Activated effector memory CD4-positive, alpha-beta T cell treated with Interleukin-2 at 50 U/mL for 16 hours (primary cell): ENCODE measurements at regions not wholly inside any gene's neighbourhood (a gene's known extent, or its start where the extent isn't known, plus 50 kb on each side); places are given as distances from the start of the nearest gene placed in this dataset.
"Not testable (repeated sequence)": the region's sequence is repeated elsewhere in the genome, so short reads cannot be mapped to it uniquely, and the experiment has no call there.

Experiments
- DNase-seq: peaks from one replicate; pipeline ENCODE4 v3.0.0-alpha.2; 2020

DNA sequence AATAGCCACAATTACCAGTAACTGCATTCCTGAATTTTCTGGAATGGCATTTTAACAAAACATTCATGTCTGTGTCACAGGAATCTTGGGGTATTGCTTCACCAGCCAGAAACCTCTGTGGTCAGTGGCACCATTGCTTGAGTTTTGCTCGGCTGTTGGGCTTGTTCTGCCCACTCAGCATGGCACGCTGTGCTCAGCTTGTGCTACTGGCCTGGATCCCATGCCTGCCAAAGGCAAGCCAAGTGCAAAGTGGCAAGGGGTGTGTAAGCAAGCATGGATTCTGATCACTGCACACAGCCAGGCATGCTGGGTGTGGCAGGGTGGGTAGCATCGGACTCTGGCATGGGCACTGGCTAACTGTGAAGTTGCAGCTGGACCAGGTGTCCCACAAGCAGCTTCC is 1150.9 kb downstream of the MRPL39 start:
- DNase-seq, result no peak

DNA sequence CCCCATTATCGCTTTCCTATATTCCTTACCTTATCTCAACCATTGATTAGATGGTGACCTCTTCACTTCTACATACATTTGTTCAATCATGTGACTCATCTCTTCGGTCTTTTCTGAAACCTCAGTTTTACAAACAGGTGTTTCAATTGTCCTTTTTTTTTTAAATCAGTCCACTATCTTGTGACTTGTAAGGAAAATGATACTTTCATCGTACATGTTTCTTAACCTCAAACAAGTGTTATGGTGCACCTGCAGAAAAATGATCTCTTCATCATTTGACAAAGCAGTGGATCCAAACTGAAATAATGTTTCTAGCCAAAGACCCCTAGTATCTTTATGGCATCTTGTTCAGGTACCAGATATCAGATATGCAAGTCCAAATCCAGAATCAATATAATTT is 1157.2 kb downstream of the MRPL39 start:
- DNase-seq, result no peak

DNA sequence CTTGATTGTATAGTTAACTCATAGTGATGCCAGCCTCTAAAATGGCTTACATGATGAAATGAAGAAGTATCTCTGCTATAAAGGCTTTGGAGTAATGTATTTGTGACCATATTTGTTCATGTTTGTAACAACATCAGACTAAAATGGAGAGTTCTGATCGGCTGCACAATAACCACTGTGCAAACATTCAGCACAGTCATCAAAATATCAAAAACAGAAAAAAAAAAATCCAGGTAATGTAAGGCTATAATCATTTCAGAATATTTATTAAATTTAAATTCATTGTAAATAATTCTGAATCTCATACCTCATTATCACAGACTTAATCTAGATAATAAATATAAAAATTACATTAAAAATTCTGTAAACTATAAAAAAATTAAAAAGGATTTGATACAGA is 1161.8 kb downstream of the MRPL39 start:
- no peak for DNase-seq

DNA sequence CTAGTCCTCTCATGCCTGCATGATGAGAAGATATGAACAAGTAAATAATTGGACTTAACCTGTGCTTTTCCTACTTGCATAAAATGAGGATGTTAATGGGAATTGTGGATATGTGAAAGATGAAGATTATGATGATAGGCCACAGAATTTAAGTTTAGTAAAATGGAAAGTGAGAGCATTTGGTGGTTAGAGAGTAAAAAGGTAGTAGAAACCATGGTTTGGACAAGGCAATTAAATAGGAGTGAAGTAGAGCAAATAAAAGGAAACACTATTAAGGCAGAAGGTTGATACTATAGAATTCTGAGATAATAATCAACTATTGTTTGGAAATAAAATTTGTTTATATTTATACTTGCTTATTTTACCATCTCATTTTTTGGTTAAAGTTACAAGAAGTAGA is 1162.5 kb downstream of the MRPL39 start:
- no peak for DNase-seq

DNA sequence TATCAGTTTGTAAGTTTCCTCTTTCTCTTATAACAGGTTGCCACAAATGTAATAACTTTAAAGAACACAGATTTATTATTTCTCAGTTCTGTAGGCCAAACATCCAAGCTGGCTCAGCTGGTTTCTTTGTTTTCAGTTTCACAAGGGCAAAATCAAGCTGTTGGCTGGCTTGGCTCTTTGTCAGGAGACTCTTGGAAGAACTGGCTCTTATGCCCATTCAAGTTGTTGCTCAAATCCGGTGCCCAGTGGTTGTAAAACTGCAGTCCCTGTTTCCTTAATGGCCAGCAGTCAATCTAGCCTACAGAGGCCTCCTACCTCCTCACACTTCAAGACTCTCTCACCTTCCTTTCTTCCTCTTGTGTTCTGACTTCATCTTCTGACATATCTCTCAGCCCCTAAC is 1171.0 kb downstream of the MRPL39 start:
- no peak for DNase-seq

DNA sequence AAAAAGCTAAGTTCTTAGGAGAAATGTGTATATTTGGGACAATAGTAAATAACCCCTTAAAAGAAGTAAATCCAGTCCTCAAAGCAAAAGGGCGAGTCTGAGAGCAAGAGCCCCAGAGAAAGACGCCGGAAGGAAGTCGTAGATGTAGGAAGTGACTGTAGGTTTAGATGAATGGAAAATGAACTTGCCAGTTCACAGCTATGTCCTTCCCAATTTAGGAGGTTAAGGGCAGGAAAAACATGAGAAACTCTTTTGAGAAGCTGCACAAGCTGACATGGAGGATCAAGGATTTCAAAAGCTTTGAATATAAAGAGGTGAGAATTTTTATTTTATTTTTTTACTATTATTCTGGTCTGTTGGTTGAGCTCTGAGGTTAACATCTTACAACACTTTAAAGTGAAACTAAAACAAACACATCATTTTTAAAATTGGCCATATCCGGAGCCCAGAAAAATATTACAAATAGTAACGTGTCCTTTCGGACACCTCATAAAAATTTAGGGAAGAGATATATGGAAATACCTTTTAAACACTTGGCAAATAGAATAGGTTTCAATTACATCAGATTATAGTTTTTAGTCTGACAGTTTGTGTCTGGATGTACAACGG is 1178.6 kb downstream of the MRPL39 start:
- DNase-seq, result no peak

DNA sequence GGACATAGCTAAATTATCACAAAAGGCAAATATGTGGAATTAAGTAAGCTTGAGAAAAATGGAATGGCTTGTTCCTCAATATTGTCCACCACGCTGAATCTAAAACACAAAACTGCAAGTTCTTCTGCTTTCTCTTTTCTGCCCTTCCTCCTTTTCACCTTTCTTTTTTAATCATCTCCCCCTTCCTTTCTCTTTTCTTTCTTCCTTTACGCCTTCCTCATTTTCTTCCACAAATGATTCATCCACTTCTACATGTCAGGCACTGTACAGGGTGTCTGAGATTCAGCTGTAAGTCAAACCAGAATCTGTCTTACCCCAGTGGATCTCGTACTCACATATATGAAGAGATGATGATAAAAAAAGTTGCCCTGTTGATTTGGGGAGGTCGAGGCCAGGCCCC is 1182.5 kb downstream of the MRPL39 start:
- no peak for DNase-seq

DNA sequence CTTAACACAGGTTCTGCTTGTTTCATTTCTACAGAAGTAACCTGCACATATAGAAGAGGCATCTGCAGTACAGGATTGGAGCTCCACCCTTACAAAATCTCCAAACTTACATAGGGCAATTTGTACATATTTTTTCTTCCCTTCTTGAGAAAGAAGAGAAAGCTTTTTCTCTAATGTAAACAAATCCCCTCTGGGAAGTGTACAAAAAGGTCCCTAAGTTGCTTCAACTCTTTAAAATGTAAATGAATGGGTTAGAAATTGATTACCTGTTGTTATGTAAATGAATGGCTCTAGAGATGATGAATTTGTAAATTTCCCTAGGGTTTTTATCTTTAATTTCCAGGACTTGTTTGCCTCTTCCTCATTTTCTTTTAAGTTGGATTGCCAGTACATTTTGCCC is 1183.7 kb downstream of the MRPL39 start:
- no peak for DNase-seq

DNA sequence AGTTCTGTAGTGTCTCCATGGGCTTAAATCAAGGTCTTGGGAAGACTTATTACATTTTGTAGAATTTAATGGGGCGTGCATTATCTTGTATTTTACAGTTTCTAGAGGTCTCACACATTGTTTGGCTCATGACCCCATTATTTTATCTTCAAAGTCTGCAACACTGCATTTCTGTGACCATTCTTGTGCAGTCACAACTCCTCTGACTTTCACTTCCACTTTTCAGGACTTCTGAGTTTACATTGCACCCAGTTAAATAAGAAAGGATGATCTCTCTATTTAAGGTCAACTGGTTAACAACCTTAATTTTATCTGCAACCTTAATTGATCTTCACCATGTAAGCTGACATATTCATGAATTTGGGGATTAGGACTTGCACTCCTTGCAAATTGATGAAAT is 1186.6 kb downstream of the MRPL39 start:
- DNase-seq, result no peak

DNA sequence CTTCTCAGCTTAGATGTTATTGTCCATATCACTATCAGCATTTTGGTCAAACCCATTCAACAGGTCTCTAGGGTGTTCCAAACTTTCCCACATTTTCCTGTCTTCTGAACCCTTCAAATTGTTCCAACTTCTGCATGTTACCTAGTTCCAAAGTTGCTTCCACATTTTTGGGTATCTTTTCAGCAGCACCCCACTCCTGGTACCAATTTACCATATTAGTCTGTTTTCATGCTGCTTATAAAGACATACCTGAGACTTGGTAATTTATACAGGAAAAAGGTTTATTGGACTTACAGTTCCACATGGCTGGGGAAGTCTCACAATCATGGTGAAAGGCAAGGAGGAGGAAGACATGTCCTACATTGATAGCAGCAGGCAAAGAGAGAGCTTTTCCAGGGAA is 1187.6 kb downstream of the MRPL39 start:
- DNase-seq, result not testable (repeated sequence)

DNA sequence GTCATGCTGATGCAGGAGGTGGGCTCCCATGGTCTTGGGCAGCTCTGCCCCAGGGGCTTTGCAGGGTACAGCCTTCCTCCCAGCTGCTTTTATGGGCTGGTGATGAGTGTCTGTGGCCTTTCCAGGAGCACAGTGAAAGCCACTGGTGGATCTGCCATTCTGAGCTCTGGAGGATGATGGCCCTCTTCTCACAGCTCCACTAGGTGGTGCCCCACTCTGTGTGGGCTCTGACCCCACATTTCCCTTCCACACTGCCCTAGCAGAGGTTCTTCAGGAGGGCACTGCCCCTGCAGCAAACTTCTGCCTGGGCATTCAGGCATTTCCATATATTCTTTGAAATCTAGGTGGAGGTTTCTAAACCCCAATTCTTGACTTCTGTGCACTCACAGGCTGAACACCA is 1188.6 kb downstream of the MRPL39 start:
- DNase-seq, result no peak

DNA sequence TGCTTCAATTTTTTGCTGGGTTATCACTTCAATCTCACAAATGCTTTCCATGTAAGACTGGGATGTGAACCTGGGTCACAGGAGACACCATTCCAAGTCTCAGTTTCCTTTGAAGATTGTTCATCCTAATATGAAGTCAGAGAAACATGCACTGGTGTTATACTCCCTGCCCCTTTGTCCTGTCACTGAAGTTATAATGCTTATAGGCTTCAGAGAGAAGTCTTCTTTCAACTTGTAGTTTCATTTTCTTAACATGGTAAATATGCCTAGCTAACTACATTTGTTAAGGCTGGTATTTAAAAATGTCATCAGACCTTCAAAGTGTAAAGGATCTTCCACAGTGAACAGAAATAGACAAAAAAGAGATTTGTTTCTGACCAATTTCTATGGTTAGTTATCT is 1195.9 kb downstream of the MRPL39 start:
- DNase-seq, result no peak

DNA sequence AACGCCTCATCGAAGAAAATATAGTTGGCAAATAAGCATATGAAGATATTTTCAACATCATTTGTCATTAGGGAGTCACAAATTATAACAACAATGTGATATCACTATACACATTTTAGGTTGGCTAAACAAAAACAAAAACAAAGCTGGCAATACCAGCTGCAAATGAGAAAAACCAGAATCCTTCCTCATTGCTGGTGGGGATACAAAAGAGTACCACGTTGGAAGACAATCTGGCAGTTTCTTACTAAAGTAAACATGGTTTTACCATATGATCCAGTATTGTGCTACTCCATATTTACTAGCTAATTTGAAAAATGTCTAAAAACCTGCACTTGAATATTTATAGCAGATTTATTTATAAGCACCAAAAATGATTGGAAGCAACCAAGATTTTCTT is 1204.1 kb downstream of the MRPL39 start:
- DNase-seq, result no peak

DNA sequence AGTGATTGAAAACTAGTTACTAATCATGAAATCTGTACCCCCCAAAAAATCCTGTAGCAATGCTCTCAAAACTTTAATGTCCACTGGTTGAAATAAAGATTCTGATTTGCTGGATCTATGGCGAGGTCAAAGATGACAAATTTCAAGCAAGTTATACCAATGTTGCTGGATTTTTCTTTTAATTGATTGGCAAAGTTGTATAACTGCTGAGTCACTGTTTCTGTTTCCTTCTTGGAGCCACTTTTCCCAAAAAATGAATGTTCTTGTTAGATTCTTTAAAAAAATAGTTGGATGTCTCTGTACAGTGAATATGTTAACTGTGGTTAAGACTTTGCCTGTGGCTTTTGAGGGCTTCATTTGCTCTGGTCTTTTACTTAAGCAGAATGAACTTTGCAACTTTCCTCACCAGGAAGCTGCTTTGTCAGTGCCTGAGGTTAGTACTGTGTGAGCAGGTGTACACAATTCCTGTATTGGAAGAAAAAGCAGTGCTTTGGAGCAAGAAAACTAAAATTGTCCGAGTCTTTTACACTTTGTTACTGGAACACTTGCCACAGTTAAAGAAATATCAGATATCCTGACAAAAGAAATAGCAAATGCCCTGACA is 1211.9 kb downstream of the MRPL39 start:
- no peak for DNase-seq

DNA sequence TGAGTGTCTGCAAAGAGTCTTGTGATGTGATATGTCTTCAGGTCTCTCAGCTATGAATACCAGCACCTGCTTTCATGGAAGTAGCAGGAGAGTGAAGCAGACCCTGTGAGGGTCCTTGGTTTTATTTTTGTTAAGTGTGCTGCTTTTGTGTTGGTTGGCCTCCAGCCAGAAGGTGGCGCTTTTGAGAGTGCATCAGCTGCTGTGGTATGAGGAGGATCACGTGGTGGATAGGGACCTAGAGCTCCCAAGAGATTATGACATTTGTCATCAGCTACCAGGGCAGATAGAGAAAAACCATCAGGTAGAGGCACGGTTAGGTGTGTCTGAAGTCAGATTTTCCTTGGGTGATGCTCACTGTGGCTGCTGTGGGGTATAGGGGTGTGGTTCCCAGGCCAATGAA is 1232.1 kb downstream of the MRPL39 start:
- no peak for DNase-seq

DNA sequence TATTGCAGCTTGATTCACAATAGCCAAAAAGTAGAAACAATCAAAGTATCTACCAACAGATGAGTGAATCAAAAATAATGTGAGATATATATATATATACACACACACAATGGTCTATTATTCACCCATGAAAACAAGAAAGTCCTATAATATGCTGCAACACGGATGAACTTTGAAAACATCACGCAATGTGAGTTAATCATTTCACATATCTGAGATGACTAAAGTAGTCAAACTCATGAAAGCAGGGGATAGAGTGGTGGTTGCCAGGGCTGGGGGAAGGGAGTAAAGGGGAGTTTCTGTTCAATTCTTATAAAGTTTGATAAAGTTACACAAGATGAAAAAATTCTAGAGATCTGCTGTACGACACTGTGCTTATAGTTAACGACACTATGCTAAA is 1234.8 kb downstream of the MRPL39 start:
- DNase-seq, result no peak

DNA sequence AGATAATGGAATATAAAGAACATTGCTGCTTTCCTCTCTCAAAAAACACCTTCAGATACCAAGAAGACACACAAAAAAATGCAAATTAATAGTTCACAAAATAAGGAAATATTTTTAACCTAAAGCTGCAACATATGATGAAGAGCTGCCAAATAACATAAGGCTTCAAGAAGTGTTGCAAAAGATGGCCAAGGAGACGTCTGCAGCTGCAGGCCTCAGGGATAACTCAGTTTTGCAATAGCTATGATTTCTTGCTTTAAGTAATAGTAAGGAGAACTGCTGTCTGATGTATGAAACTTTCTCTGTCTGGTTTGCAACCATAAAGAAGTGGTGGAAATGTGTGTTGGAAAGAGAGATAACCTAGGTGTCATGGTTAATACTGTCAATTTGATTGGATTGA is 1237.5 kb downstream of the MRPL39 start:
- no peak for DNase-seq

DNA sequence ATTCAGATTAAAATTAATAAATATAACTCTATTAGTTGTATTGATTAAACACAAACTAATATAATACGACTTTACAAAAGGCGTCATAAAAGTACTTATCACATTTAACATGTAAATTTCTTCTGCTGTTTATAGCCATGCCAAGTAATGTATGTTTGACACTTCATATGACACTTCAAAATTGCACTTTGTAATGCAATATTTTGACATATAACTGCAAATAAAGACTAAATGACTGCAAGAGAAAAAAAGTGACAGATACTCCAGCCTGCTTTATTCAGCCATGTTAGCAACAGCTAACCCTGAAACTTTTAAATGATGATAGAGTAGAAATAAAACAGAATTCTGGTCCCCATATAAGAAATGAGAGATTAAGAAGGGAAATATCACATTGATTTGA is 1238.0 kb downstream of the MRPL39 start:
- no peak for DNase-seq

DNA sequence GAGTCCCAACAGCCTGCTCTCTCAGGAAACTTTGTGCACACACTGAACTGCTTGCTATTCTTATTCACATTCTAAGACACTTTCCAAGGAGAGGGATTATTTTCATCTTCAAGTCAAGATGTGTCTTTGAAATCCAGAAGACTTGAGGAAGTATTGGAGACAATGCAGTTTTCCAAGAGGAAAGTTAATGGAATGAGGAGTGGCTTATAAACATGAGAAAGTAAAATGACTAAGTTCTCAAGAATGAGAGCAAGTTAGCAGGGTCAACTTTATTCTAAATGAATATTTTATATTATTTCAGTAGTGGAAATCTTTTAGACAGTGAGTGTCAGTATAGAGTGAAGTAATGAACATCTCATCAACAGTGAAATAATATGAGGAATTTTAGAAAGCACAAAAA is 1239.3 kb downstream of the MRPL39 start:
- DNase-seq, result no peak

DNA sequence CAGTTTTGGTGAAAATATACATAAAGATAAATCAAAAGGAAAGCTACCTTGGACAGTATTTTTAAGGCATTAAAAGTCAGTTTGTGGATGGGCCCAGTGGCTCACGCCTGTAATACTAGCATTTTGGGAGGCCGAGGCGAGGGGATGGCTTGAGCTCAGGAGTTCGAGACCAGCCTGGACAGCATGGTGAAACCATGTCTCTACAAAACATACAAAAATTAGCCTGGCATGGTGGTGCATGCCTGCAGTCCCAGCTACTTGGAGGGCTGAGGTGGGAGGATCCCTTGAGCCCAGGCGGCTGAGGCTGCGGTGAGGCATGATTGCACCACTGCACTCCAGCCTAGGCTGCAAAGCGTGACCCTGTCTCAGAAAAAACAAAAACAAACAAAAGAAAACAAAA is 1253.8 kb downstream of the MRPL39 start:
- no peak for DNase-seq

DNA sequence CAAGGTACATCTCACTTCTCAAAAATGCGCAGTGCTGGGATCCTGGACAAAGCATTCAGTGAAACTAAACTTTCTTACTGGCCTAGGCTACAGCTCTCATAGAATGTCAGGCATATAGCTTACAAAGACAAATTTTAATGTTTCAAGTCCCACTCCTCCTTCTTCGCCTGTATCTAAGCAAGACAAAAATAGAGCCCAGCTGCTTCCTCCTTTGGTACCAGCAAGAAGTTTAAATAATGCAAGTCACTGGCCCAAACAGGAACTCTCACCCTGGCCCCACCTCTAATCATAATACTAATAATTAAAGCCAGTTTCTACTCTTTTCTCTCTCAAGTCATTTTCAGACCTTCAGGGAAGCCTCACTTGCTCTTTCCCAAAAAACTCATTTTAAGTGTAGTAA is 1267.9 kb downstream of the MRPL39 start:
- DNase-seq, result no peak

DNA sequence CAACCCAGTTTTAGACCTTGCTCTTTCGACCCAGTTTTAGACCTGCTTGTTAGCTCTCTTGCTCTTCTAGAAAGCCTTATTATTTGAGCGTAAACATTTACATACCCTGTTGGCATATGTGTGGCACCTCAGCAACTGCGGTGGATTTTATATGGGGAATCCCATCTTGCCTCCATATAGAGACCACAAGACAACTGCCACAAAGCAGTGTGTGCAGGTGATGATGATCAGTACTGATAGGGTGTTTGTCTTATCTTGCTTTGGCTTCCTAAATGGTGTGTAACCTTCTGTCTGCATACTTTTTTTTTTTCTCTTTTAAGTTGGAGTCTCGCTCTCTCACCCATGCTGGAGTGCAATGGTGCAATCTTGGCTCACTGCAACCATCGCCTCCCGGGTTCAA is 1270.8 kb downstream of the MRPL39 start:
- no peak for DNase-seq

DNA sequence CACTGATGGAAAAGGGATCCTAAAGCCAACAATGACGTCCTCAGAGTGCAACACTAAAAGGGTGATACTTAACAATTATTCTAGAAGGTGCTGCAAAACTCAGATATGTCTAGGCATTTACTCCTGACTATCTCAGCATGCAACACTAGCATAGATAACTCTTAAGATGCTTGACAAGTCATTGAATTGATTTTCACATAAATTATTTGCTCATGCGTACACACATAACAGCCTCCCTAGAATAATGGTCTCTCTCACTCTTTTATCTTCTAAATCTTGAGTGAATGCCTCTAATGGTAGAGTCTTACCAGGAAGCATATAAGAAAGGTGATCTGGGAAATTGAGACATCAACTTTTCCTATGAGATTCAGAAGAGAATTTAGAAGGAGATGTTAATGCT is 1283.7 kb downstream of the MRPL39 start:
- no peak for DNase-seq

DNA sequence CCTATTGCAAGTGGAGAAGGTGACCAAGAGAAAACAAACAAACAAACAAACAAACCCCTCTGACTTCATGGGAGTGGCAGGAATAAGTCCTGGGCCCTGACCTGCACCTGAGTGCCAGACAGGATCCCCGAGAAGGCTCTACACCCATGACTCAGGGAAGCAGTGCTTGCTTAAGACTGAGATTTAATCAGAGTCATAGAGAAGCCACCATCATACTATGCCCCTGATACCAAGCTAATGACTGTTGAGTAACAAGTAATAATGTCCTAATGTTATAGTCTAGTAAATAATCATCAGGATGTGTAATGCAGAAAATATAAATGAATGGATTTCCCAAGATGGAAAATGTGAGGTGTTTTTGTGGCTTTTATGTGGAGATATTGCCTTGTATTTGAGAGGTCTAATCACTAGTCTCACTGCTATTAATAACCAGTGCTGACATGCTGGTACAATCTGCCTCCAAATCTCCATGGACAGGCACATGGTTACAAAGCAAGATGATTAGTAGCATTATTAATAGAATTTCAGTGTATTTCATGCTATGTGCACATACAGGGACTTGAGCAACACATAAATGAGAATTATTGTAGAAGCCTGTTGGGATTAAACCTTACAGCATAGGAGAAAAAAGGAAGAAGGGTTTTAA is 1290.9 kb downstream of the MRPL39 start:
- no peak for DNase-seq

DNA sequence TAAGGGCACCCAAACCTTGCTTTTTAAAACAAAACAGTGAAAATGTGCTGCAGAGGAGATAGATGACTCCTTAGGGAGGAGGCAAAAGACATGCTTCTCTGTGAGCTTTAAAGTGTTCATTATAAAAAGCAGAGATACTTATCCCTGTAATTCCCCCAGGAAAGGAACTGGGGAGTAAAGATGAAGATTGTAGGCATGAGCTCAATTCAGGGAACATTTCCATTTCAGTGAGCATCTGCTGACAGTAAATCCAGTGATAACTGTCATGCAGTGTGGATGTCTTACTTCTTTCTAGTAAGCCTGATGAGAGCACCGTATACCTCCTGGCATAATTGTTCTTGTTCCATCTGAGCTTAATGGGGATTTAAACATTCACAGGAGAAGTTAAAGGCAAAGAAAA is 1296.5 kb downstream of the MRPL39 start:
- no peak for DNase-seq
